D721Med (cell line): ENCODE measurements at regions not wholly inside any gene's neighbourhood (a gene's known extent, or its start where the extent isn't known, plus 50 kb on each side); places are given as distances from the start of the nearest gene placed in this dataset.

Experiments
- DNase-seq: peaks from one replicate; pipeline ENCODE4 v3.0.0; 2011; ENCODE audit warnings: low spot score; ENCODE audit not compliant: insufficient read length
- FAIRE-seq: peaks from 2 replicates; lab custom pipeline; 2011; peaks lifted over from hg19 to GRCh38; lab: Jason Lieb, UNC
- TF ChIP-seq, protein P1 (sequence below): IDR thresholded peaks from 2 replicates; pipeline ENCODE4 v1.5.1; 2012; ENCODE audit warnings: mild to moderate bottlenecking, control low read depth; ENCODE audit not compliant: insufficient read depth; ENCODE audit errors: missing control alignments

- TF ChIP-seq, protein P1, sequence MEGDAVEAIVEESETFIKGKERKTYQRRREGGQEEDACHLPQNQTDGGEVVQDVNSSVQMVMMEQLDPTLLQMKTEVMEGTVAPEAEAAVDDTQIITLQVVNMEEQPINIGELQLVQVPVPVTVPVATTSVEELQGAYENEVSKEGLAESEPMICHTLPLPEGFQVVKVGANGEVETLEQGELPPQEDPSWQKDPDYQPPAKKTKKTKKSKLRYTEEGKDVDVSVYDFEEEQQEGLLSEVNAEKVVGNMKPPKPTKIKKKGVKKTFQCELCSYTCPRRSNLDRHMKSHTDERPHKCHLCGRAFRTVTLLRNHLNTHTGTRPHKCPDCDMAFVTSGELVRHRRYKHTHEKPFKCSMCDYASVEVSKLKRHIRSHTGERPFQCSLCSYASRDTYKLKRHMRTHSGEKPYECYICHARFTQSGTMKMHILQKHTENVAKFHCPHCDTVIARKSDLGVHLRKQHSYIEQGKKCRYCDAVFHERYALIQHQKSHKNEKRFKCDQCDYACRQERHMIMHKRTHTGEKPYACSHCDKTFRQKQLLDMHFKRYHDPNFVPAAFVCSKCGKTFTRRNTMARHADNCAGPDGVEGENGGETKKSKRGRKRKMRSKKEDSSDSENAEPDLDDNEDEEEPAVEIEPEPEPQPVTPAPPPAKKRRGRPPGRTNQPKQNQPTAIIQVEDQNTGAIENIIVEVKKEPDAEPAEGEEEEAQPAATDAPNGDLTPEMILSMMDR = no peak
- FAIRE-seq (no peak), DNase-seq (no peak)
Measured at GRCh38 chr4:30462445-30463090, 257.6 kb upstream of the PCDH7 start.

DNA sequence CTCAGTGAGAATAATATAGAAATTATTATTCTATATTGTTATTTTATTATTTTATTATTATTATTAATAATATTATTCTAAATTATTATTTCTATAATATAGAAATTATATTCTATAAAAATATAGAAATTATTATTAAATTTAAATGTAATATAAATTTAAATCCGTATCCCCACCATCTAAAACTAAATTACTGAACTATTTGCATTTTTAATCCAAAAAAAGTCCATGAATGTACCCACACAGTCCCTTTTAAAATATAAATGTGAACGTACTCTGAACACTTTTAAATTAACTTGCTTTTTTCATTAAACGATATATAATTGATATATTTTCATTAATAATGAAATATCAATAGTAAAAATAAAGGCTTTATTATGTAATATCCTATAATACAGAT is 248.3 kb upstream of the PCDH7 start:
- TF ChIP-seq, protein P1 = no peak
- FAIRE-seq = no peak
- DNase-seq = no peak

DNA sequence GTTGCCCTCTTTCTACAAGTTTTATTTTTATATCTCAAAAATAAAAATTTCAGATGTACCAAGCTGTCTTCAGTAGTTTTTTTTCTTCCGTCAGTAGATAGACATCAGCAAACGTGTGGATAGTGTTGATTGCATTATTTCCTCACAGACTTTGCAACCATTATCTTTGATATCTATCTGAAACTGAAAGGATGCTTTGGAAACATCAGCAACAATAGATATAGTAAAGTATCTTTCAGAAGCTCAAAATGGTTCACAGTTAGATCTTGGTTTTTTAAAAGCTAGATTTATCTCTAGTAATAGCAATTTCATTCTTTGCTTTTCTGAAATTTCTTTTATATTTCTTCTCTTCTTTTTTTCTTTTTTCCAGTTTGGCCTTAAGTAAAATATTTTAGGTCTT is 246.9 kb upstream of the PCDH7 start:
- no peak for FAIRE-seq
- TF ChIP-seq, protein P1 = no peak
- DNase-seq = no peak

GRCh38 chr4:30495251-30495650 is 224.9 kb upstream of the PCDH7 start:
- FAIRE-seq (no peak), DNase-seq (no peak)
- TF ChIP-seq, protein P1 = no peak

- DNase-seq (no peak), FAIRE-seq (no peak)
- TF ChIP-seq, protein P1 = no peak
Measured at GRCh38 chr4:30495651-30496310, 224.4 kb upstream of the PCDH7 start.

GRCh38 chr4:30511751-30512150 is 208.4 kb upstream of the PCDH7 start:
- FAIRE-seq = no peak
- TF ChIP-seq, protein P1 = no peak
- no peak for DNase-seq

DNA sequence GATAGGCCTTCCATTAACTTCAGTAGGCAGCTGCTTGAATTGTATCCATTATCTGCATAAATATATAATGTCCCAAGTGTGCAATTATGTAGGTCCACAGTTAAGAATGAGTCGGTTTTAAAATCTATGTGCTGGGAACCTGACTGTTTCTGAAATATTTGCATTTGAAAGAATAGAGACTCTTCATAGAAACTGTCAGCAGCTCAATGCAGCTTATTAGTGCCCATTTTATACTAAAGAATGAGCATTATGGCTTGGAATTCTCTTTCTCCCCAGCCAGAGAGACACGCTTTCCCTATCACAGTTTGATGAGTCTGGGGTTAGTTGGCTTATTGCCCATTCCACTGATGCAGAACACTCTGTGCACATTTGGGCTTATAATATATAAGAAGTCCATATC is 202.0 kb upstream of the PCDH7 start:
- no peak for FAIRE-seq
- no peak for DNase-seq
- TF ChIP-seq, protein P1 = no peak
